Loucy (cell line): ENCODE measurements at regions not wholly inside any gene's neighbourhood (a gene's known extent, or its start where the extent isn't known, plus 50 kb on each side); places are given as distances from the start of the nearest gene placed in this dataset.

ENCODE experiments used
- H2AFZ ChIP-seq: fragments of 200-600 bp; sonication (generic); 2 replicates; pipeline ENCODE4 v1.6.0; 2016; ENCODE audit warnings: antibody characterized with exemption, mild to moderate bottlenecking, low read length, moderate library complexity
- H3F3A ChIP-seq: fragments of 200-600 bp; 2 replicates; pipeline ENCODE4 v1.6.0; 2016; ENCODE audit warnings: antibody characterized with exemption, low read depth, mild to moderate bottlenecking
- H3K27me3 ChIP-seq: fragments of 200-600 bp; sonication (generic); 2 replicates; pipeline ENCODE4 v1.6.1; 2014; ENCODE audit warnings: low read length, mild to moderate bottlenecking; ENCODE audit not compliant: insufficient read depth, poor library complexity, severe bottlenecking
- H3K36me3 ChIP-seq: fragments of 200-600 bp; sonication (generic); 2 replicates; pipeline ENCODE4 v1.6.1; 2016; ENCODE audit warnings: low read length; ENCODE audit not compliant: insufficient read depth
- H3K4me1 ChIP-seq: fragments of 200-600 bp; sonication (generic); 2 replicates; pipeline ENCODE4 v1.5.1; 2014; ENCODE audit warnings: low read length, mild to moderate bottlenecking; ENCODE audit not compliant: insufficient read depth, poor library complexity, severe bottlenecking
- H3K4me2 ChIP-seq: fragments of 200-600 bp; sonication (generic); 2 replicates; pipeline ENCODE4 v1.6.0; 2014; ENCODE audit warnings: antibody characterized with exemption, low read length, low read depth, mild to moderate bottlenecking; ENCODE audit not compliant: poor library complexity, severe bottlenecking
- H3K4me3 ChIP-seq: fragments of 200-600 bp; sonication (generic); 2 replicates; pipeline ENCODE4 v1.5.1; 2014; ENCODE audit warnings: low read length, mild to moderate bottlenecking, mixed read lengths; ENCODE audit not compliant: poor library complexity, severe bottlenecking
- H3K79me2 ChIP-seq: fragments of 200-600 bp; sonication (generic); 2 replicates; pipeline ENCODE4 v1.6.1; 2014; ENCODE audit warnings: low read length; ENCODE audit not compliant: insufficient read depth
- H3K9ac ChIP-seq: fragments of 200-600 bp; sonication (generic); 2 replicates; pipeline ENCODE4 v1.6.0; 2014; ENCODE audit warnings: mild to moderate bottlenecking, low read depth, low read length, moderate library complexity; ENCODE audit not compliant: poor library complexity, severe bottlenecking
- H3K9me2 ChIP-seq: fragments of 200-600 bp; sonication (generic); replicated peaks from 2 replicates; pipeline ENCODE4 v1.6.1; 2016; ENCODE audit warnings: low read depth, low read length, mixed read lengths
- H3K9me3 ChIP-seq: fragments of 200-600 bp; sonication (generic); 2 replicates; pipeline ENCODE4 v1.6.1; 2014; ENCODE audit warnings: mild to moderate bottlenecking, antibody characterized with exemption, low read length, low read depth; ENCODE audit not compliant: insufficient read depth
- H4K20me1 ChIP-seq: fragments of 200-600 bp; sonication (generic); 2 replicates; pipeline ENCODE4 v1.6.0; 2014; ENCODE audit warnings: antibody characterized with exemption, low read length, mild to moderate bottlenecking; ENCODE audit not compliant: insufficient read depth, poor library complexity, severe bottlenecking
- EZH2phosphoT487 ChIP-seq: fragments of 200-600 bp; IDR thresholded peaks from 2 replicates; pipeline ENCODE4 v1.6.1; 2018; ENCODE audit warnings: antibody characterized with exemption, mild to moderate bottlenecking, moderate library complexity, borderline replicate concordance
- TF ChIP-seq, protein P1 (sequence below): fragments of 200-600 bp; sonication (generic); conservative IDR thresholded peaks from 2 replicates; pipeline ENCODE4 v1.5.1; 2014; ENCODE audit warnings: mild to moderate bottlenecking, antibody characterized with exemption, low read length

DNA sequence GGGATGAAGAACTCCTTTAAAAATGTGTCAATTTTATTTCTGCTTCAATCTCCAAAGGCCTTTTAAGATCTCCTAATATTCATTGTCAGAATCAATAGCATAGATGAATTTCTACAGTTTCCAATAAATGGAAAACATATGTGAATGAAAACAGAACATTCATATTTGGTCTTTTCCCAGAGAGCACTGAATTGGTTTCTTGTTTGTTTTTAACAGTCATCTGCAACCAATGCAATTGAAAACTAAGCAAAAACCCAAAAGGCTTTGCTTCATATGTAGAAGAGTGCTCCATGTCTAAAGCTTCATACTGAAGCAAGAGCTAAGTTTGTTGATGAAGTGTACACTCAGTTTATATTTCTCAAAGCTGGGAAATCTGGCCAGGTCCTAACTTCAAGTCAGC, 426.5 kb upstream of the CDIN1 start:
- Histone ChIP-seq H3K27me3 (no peaks in the 10 kb centered on the region), H3K79me2 (no peaks in the 10 kb centered on the region), H3K9ac (no peak overlapping the region), H3K9me2 (no peaks in the 10 kb centered on the region), H3F3A (no peaks in the 10 kb centered on the region), H3K9me3 (0 out of 2 replicates have a peak, but pooled peaks cover 5% of the 10 kb centered on the region), H2AFZ (no peak overlapping the region), H3K36me3 (no peaks in the 10 kb centered on the region), H4K20me1 (no peaks in the 10 kb centered on the region), H3K4me2 (no peak overlapping the region), H3K4me3 (no peak overlapping the region), H3K4me1 (no peaks in the 10 kb centered on the region)
- TF ChIP-seq EZH2phosphoT487: no peak
- TF ChIP-seq, protein P1, sequence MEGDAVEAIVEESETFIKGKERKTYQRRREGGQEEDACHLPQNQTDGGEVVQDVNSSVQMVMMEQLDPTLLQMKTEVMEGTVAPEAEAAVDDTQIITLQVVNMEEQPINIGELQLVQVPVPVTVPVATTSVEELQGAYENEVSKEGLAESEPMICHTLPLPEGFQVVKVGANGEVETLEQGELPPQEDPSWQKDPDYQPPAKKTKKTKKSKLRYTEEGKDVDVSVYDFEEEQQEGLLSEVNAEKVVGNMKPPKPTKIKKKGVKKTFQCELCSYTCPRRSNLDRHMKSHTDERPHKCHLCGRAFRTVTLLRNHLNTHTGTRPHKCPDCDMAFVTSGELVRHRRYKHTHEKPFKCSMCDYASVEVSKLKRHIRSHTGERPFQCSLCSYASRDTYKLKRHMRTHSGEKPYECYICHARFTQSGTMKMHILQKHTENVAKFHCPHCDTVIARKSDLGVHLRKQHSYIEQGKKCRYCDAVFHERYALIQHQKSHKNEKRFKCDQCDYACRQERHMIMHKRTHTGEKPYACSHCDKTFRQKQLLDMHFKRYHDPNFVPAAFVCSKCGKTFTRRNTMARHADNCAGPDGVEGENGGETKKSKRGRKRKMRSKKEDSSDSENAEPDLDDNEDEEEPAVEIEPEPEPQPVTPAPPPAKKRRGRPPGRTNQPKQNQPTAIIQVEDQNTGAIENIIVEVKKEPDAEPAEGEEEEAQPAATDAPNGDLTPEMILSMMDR: no peak

DNA sequence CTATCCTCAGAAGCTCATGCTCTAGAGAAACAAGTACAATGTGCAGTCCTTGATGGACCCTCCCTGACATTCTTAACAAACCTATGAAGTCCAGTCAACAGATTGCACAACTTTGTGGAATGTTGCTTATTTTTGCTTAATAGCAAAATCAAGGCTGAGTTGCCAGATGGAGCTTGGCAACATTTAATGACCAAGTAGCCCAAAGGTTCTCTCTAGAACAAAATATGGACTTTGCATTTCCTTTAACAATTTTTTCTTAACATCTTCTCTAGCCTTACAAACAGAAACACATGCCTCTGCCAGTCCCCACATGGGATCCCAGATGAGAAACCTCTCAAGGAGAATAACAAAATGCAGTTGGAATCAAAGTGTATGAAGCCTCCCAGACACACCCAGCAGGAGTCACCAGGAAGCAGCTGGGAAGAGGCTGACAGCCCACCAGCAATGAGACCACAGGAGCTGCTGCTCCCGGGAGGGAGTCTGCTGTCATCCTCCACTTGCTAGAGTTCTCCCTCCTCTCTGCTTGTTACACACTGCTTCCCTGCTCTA, 422.5 kb upstream of the CDIN1 start:
- no peak overlapping the region for H3K4me2 ChIP-seq
- H3K4me1 ChIP-seq: no peaks in the 10 kb centered on the region
- H3K9me3 ChIP-seq: no peaks in the 10 kb centered on the region
- H3K36me3 ChIP-seq: no peaks in the 10 kb centered on the region
- no peaks in the 10 kb centered on the region for H4K20me1 ChIP-seq
- no peaks in the 10 kb centered on the region for H3K79me2 ChIP-seq
- H3F3A ChIP-seq: no peaks in the 10 kb centered on the region
- no peak overlapping the region for H3K4me3 ChIP-seq
- no peaks in the 10 kb centered on the region for H3K9me2 ChIP-seq
- TF ChIP-seq EZH2phosphoT487: no peak
- TF ChIP-seq, protein P1: no peak
- no peak overlapping the region for H3K9ac ChIP-seq
- no peak overlapping the region for H2AFZ ChIP-seq
- H3K27me3 ChIP-seq: no peaks in the 10 kb centered on the region

DNA sequence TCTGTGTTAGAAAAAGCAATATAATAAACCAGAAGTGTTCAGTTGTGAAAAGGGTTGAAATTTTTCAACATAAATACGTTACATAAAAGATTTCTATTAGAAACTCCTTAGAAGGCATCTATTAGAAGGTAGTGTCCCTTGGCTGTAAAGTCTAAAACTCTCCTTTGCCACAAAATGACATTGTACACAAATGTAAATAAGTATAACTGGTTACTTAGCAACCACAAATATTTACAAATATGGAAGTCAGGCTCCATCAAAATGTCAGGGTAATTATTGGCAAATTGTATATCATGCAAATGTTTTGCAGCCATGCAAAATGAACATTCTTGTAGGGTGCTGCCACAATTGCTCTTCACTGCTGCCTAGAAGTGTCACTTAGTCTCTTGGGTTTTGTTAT, 419.1 kb upstream of the CDIN1 start:
- Histone ChIP-seq H3K79me2 (no peaks in the 10 kb centered on the region), H3K4me2 (no peak overlapping the region), H3F3A (no peaks in the 10 kb centered on the region), H4K20me1 (no peaks in the 10 kb centered on the region), H3K9me2 (no peaks in the 10 kb centered on the region), H2AFZ (no peak overlapping the region), H3K9ac (no peak overlapping the region), H3K36me3 (no peaks in the 10 kb centered on the region), H3K9me3 (no peaks in the 10 kb centered on the region), H3K4me1 (no peaks in the 10 kb centered on the region), H3K27me3 (no peaks in the 10 kb centered on the region), H3K4me3 (no peak overlapping the region)
- TF ChIP-seq, protein P1: no peak
- TF ChIP-seq EZH2phosphoT487: no peak
